ENCODE measurements at regions not wholly inside any gene's neighbourhood (a gene's known extent, or its start where the extent isn't known, plus 50 kb on each side); places are given as distances from the start of the nearest gene placed in this dataset.

DNA sequence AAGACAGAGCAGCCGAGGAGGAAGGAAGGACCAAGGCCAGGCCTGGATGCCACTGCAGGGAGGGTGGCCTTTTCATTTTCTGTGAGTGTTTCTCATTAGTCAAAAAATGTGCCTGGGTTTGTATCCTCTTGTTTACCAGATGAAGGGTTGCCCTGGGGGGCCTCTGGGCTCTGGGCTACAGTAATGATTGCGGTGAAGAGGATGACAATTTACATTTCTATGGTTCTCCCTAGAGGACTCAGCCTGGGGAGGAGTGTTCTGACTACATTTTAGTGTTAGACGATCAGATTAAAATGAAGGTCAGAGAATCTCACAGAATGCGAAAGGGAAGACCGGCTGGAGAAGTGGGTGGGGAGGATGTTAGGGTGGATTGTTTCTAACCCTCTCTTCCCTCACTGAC lies 108.0 kb upstream of the KMT2C start:
- TF ChIP-seq, protein P1, sequence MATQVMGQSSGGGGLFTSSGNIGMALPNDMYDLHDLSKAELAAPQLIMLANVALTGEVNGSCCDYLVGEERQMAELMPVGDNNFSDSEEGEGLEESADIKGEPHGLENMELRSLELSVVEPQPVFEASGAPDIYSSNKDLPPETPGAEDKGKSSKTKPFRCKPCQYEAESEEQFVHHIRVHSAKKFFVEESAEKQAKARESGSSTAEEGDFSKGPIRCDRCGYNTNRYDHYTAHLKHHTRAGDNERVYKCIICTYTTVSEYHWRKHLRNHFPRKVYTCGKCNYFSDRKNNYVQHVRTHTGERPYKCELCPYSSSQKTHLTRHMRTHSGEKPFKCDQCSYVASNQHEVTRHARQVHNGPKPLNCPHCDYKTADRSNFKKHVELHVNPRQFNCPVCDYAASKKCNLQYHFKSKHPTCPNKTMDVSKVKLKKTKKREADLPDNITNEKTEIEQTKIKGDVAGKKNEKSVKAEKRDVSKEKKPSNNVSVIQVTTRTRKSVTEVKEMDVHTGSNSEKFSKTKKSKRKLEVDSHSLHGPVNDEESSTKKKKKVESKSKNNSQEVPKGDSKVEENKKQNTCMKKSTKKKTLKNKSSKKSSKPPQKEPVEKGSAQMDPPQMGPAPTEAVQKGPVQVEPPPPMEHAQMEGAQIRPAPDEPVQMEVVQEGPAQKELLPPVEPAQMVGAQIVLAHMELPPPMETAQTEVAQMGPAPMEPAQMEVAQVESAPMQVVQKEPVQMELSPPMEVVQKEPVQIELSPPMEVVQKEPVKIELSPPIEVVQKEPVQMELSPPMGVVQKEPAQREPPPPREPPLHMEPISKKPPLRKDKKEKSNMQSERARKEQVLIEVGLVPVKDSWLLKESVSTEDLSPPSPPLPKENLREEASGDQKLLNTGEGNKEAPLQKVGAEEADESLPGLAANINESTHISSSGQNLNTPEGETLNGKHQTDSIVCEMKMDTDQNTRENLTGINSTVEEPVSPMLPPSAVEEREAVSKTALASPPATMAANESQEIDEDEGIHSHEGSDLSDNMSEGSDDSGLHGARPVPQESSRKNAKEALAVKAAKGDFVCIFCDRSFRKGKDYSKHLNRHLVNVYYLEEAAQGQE (IDR thresholded peaks at IDR 0.05; ENCODE audit: low read depth): no peak
- TF ChIP-seq NFIC (IDR thresholded peaks at IDR 0.05): no peak
- TF ChIP-seq EP300 (IDR thresholded peaks at IDR 0.05; ENCODE audit: borderline replicate concordance): no peak
